Tibial nerve (tissue), 4 donors: ENCODE measurements at regions not wholly inside any gene's neighbourhood (a gene's known extent, or its start where the extent isn't known, plus 50 kb on each side); places are given as distances from the start of the nearest gene placed in this dataset.

Experiments
- EP300 ChIP-seq, 2 donors: sonication (generic); formaldehyde crosslinking; IDR thresholded peaks; one replicate each; pipeline ENCODE4 v1.6.1; 2017; ENCODE audit warnings: antibody characterized with exemption in 2 of 2, mild to moderate bottlenecking in 1 of 2
- POLR2A ChIP-seq, 2 donors: fragments of 450-650 bp; IDR thresholded peaks; one replicate each; pipeline ENCODE4 v1.6.1; 2017; ENCODE audit warnings: antibody characterized with exemption in 2 of 2, mild to moderate bottlenecking in 2 of 2, moderate library complexity in 2 of 2
- TF ChIP-seq, protein P1 (sequence below), 5 experiments: fragments of 200-600 bp in 3 of 5; fragments of 450-650 bp in 2 of 5; sonication (generic) in 3 of 5; IDR thresholded peaks; one replicate each; pipeline ENCODE4 v1.5.1; 2016 to 2019; ENCODE audit warnings: antibody characterized with exemption in 5 of 5, mild to moderate bottlenecking in 3 of 5, moderate library complexity in 2 of 5

DNA sequence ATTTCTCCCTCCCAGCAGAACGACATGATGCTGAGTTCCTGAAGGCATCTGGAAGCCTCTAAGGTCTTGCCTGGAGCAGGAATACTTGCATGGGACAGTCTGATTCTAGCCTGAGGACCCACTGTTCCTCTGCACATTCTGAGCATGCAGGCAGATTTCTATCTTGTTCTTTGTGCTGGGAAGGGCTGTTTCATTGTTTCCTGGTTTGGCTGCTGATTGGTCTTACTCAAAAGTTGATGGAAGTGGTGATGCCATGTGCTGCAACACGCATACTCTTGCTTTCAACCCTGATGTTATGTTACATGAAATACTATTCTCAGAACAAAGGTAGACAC is 307.0 kb downstream of the GATA3 start:
- TF ChIP-seq, protein P1, sequence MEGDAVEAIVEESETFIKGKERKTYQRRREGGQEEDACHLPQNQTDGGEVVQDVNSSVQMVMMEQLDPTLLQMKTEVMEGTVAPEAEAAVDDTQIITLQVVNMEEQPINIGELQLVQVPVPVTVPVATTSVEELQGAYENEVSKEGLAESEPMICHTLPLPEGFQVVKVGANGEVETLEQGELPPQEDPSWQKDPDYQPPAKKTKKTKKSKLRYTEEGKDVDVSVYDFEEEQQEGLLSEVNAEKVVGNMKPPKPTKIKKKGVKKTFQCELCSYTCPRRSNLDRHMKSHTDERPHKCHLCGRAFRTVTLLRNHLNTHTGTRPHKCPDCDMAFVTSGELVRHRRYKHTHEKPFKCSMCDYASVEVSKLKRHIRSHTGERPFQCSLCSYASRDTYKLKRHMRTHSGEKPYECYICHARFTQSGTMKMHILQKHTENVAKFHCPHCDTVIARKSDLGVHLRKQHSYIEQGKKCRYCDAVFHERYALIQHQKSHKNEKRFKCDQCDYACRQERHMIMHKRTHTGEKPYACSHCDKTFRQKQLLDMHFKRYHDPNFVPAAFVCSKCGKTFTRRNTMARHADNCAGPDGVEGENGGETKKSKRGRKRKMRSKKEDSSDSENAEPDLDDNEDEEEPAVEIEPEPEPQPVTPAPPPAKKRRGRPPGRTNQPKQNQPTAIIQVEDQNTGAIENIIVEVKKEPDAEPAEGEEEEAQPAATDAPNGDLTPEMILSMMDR (IDR thresholded peaks at IDR 0.05) = no peak
- no peak for TF ChIP-seq EP300 (IDR thresholded peaks at IDR 0.05)
- no peak for TF ChIP-seq POLR2A (IDR thresholded peaks at IDR 0.05)
